ENCODE measurements at regions not wholly inside any gene's neighbourhood (a gene's known extent, or its start where the extent isn't known, plus 50 kb on each side); places are given as distances from the start of the nearest gene placed in this dataset.
"Not testable (repeated sequence)": the region's sequence is repeated elsewhere in the genome, so short reads cannot be mapped to it uniquely, and the experiment has no call there.

DNA sequence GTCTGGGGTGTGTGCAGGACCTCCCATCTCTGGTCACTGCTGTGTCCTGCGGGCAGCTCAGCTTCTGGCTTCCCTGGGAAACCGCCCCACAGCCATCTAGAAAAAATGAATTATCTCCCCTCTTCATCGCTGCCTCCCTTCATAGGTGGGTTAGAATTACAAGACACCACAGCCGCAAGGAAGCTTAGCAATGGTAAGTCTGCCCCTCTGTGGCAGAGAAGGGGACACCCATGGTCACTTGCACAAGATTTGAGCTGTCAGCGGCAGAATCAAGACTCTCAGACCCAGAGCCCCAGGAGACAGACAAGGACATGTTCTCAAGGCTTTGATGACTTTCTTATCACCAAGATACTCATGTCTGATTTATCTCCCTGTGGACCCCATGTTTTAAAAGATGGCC is 110.8 kb upstream of the PABPC3 start:
- Histone ChIP-seq H3K4me3 (no peak overlapping the region), H3K36me3 (no peaks in the 10 kb centered on the region), H3K4me1 (no peaks in the 10 kb centered on the region), H3K9me3 (no peaks in the 10 kb centered on the region), H3K27ac (no peak overlapping the region), H3K27me3 (no peaks in the 10 kb centered on the region)
- no peak for DNase-seq (ENCODE audit: extremely low spot score in 2 of 2)
- TF ChIP-seq POLR2AphosphoS5 (IDR thresholded peaks at IDR 0.05; ENCODE audit: insufficient read depth in 1 of 2, low read depth in 1 of 2) (no peak), POLR2A (IDR thresholded peaks at IDR 0.05) (no peak)
- TF ChIP-seq, protein P1, sequence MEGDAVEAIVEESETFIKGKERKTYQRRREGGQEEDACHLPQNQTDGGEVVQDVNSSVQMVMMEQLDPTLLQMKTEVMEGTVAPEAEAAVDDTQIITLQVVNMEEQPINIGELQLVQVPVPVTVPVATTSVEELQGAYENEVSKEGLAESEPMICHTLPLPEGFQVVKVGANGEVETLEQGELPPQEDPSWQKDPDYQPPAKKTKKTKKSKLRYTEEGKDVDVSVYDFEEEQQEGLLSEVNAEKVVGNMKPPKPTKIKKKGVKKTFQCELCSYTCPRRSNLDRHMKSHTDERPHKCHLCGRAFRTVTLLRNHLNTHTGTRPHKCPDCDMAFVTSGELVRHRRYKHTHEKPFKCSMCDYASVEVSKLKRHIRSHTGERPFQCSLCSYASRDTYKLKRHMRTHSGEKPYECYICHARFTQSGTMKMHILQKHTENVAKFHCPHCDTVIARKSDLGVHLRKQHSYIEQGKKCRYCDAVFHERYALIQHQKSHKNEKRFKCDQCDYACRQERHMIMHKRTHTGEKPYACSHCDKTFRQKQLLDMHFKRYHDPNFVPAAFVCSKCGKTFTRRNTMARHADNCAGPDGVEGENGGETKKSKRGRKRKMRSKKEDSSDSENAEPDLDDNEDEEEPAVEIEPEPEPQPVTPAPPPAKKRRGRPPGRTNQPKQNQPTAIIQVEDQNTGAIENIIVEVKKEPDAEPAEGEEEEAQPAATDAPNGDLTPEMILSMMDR (IDR thresholded peaks at IDR 0.05): no peak
- intact Hi-C loops (cut with DNase I): no loop called here

DNA sequence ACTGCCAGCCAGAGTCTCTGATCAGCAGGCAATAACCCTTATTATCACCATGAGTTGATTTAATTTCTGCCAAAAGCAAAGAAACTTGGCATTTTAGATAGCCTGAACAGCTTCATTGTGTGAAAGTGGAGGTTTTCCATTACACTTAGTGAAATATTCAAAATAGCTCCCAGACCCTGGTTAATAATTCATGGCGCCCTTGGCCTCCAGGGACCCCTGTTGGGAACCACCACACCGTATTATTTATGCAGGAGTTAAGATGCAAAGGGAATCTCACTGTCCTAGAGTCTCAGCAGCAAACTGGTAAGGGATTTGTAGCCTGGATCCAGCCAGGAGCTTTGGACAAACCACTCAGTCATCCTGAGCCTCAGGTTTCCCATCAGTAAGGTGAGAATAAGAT is 110.0 kb upstream of the PABPC3 start:
- no peak overlapping the region for H3K27ac ChIP-seq
- no peaks in the 10 kb centered on the region for H3K4me1 ChIP-seq
- no peaks in the 10 kb centered on the region for H3K36me3 ChIP-seq
- TF ChIP-seq POLR2AphosphoS5 (IDR thresholded peaks at IDR 0.05; ENCODE audit: insufficient read depth in 1 of 2, low read depth in 1 of 2) (no peak), POLR2A (IDR thresholded peaks at IDR 0.05) (no peak)
- TF ChIP-seq, protein P1 (IDR thresholded peaks at IDR 0.05): no peak
- no peaks in the 10 kb centered on the region for H3K9me3 ChIP-seq
- intact Hi-C loops (cut with DNase I): no loop called here
- no peaks in the 10 kb centered on the region for H3K27me3 ChIP-seq
- no peak overlapping the region for H3K4me3 ChIP-seq
- DNase-seq (ENCODE audit: extremely low spot score in 2 of 2): no peak

DNA sequence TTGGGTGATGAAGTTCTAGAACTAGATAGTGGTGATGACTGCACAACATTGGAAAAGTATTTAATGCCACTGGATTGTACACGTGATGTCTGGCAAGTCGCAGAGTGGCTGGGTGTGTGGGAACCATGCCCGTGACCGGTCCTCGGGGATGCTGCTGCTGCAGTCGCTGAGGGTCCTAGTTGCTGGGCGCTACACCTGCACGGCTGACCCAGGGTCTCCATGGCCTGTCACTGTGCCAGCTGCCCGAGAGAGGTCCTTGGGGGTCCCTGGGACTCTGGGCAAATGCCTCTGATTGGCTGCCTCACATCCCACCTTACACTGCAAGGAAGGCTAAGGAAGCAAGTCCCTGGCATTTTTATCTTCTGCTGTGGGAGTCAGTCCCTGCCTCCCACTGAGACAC is 109.1 kb upstream of the PABPC3 start:
- no peaks in the 10 kb centered on the region for H3K27me3 ChIP-seq
- no peaks in the 10 kb centered on the region for H3K9me3 ChIP-seq
- H3K27ac ChIP-seq: no peak overlapping the region
- intact Hi-C loops (cut with DNase I): no loop called here
- TF ChIP-seq POLR2AphosphoS5 (IDR thresholded peaks at IDR 0.05; ENCODE audit: insufficient read depth in 1 of 2, low read depth in 1 of 2) (no peak), POLR2A (IDR thresholded peaks at IDR 0.05) (no peak)
- TF ChIP-seq, protein P1 (IDR thresholded peaks at IDR 0.05): no peak
- H3K36me3 ChIP-seq: no peaks in the 10 kb centered on the region
- no peak overlapping the region for H3K4me3 ChIP-seq
- no peaks in the 10 kb centered on the region for H3K4me1 ChIP-seq
- no peak for DNase-seq (ENCODE audit: extremely low spot score in 2 of 2)

DNA sequence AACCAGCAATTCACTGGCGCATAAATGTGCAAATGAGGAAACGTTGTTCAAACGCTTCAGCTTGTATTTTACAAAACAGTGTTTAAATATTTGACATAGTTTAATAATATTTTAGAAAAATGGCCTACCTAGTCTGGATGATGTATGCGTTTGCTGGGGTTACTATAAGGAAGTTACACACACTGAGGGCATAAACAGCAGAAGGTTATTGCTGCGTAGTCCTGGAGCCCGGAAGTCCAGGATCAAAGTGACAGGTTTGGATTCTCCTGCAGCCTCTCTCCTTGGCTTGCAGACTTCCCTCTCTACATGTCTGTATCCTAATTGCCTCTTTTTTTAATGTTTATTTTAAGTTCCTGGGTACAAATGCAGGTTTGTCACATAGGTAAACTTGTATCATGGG is 106.0 kb upstream of the PABPC3 start:
- H3K4me1 ChIP-seq; H3K27me3 ChIP-seq; DNase-seq (ENCODE audit: extremely low spot score in 2 of 2); H3K9me3 ChIP-seq; H3K27ac ChIP-seq; H3K4me3 ChIP-seq; H3K36me3 ChIP-seq; intact Hi-C loops (cut with DNase I): not testable (repeated sequence)

DNA sequence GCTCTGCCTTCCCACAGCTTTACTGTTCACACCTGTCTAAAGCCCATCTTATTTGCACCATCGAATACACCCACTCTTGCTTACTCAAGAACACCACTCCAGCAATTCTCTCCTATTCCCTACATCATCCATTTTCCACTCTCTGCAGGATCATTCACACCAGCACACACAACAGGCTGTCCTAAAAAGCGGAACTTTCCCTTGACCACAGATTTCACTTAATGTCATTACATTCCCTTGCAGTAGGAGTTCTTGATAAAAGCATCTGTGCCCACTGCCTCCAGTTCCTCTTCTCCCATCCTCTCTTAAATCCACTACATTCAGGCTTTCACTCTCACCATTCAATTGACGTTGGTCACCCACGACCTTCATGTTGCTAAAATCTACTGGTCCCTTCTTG is 103.0 kb upstream of the PABPC3 start:
- H3K36me3 ChIP-seq; DNase-seq (ENCODE audit: extremely low spot score in 2 of 2); H3K4me1 ChIP-seq; H3K27me3 ChIP-seq; H3K27ac ChIP-seq; H3K4me3 ChIP-seq; H3K9me3 ChIP-seq; intact Hi-C loops (cut with DNase I): not testable (repeated sequence)

DNA sequence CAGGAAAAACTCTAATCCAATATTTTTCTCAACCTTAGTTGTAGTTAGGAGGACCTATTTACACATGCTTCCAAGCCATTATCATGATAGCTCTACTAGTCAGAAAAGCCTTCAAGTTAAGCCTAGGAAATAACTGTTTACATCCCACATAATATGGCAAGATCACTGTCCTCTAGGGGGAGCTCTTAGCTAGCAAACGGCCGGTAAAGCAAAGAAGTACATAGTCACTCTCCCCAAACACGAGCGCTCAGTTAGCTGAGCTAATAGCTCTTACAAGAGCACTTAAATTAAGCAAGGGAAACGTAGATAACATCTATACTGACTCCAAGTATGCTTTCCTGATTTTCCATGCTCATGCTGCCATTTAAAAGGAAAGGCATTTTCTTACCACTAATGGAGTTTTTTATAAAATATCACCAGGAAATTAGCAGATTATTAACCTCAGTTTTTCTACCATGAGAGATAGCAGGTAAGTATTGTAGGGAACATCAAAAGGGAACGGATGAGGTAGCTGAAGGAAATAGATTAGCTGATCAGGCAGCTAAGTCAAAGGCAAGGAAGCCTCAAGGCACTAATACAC is 100.6 kb upstream of the PABPC3 start:
- no peaks in the 10 kb centered on the region for H3K36me3 ChIP-seq
- no peak overlapping the region for H3K27ac ChIP-seq
- no peaks in the 10 kb centered on the region for H3K4me1 ChIP-seq
- intact Hi-C loops (cut with DNase I): no loop called here
- H3K4me3 ChIP-seq: no peak overlapping the region
- H3K27me3 ChIP-seq: no peaks in the 10 kb centered on the region
- DNase-seq (ENCODE audit: extremely low spot score in 2 of 2): no peak
- TF ChIP-seq POLR2A (IDR thresholded peaks at IDR 0.05) (no peak), POLR2AphosphoS5 (IDR thresholded peaks at IDR 0.05; ENCODE audit: insufficient read depth in 1 of 2, low read depth in 1 of 2) (no peak)
- TF ChIP-seq, protein P1 (IDR thresholded peaks at IDR 0.05): peak in 2 of 3 experiments; percentile 47 to 51
- H3K9me3 ChIP-seq: no peaks in the 10 kb centered on the region

All from vagina (tissue), 2 donors.